H1 (cell line): ENCODE measurements at regions not wholly inside any gene's neighbourhood (a gene's known extent, or its start where the extent isn't known, plus 50 kb on each side); places are given as distances from the start of the nearest gene placed in this dataset.

ENCODE experiments used
- ASH2L ChIP-seq: fragments of 200-600, 300-600 bp; sonication (generic); IDR thresholded peaks from one replicate; pipeline ENCODE4 v1.7.1; 2017; ENCODE audit warnings: low read length
- CBX8 ChIP-seq: fragments of 300-800, 300-1000 bp; sonication (generic); IDR thresholded peaks from 2 replicates; pipeline ENCODE4 v1.7.1; 2016; ENCODE audit warnings: low read depth, low read length, borderline replicate concordance
- CHD2 ChIP-seq: IDR thresholded peaks from 2 replicates; pipeline ENCODE4 v1.6.1; 2012; ENCODE audit warnings: low read length, improper control_type of control experiment
- CTBP2 ChIP-seq: IDR thresholded peaks from 2 replicates; pipeline ENCODE4 v1.7.0; 2011; ENCODE audit warnings: borderline replicate concordance, mild to moderate bottlenecking, moderate library complexity, mixed read lengths, low read length; ENCODE audit not compliant: insufficient read depth, insufficient read length
- EGR1 ChIP-seq: IDR thresholded peaks from 2 replicates; pipeline ENCODE4 v1.6.1; 2011; ENCODE audit warnings: low read depth, low read length, borderline replicate concordance
- EP300 ChIP-seq, 2 experiments: IDR thresholded peaks; 1 replicate in 1 of 2; 2 replicates in 1 of 2; pipeline ENCODE4 v1.6.1; 2011 to 2012; ENCODE audit warnings: low read depth in 2 of 2, low read length in 2 of 2, mild to moderate bottlenecking in 2 of 2, borderline replicate concordance in 1 of 2, inconsistent platforms in 1 of 2, moderate library complexity in 1 of 2
- GTF2F1 ChIP-seq: IDR thresholded peaks from 2 replicates; pipeline ENCODE4 v1.6.1; 2012; ENCODE audit warnings: low read depth, low read length, improper control_type of control experiment, borderline replicate concordance
- HDAC6 ChIP-seq: IDR thresholded peaks from one replicate; pipeline ENCODE4 v1.7.1; 2012; ENCODE audit warnings: low read depth, mild to moderate bottlenecking, inconsistent platforms, low read length, moderate library complexity
- KDM4A ChIP-seq: IDR thresholded peaks from one replicate; pipeline ENCODE4 v1.7.1; 2012; ENCODE audit warnings: low read depth, mild to moderate bottlenecking, moderate library complexity, low read length, inconsistent platforms; ENCODE audit not compliant: severe bottlenecking
- MAFK ChIP-seq: IDR thresholded peaks from 2 replicates; pipeline ENCODE4 v1.6.1; 2012; ENCODE audit warnings: low read depth, mild to moderate bottlenecking, improper control_type of control experiment, low read length
- NANOG ChIP-seq: IDR thresholded peaks from 2 replicates; pipeline ENCODE4 v1.6.1; 2011; ENCODE audit warnings: low read length, low read depth, mild to moderate bottlenecking, inconsistent platforms; ENCODE audit not compliant: insufficient read depth, poor library complexity, severe bottlenecking
- NRF1 ChIP-seq: IDR thresholded peaks from 2 replicates; pipeline ENCODE4 v1.6.1; 2011; ENCODE audit warnings: mild to moderate bottlenecking, low read depth, low read length, improper control_type of control experiment
- PHF8 ChIP-seq: fragments of 200-600 bp; sonication (generic); conservative IDR thresholded peaks from 2 replicates; pipeline ENCODE4 v1.7.1; 2012; ENCODE audit warnings: low read depth, mild to moderate bottlenecking, inconsistent platforms, low read length, moderate library complexity
- POLR2AphosphoS5 ChIP-seq: IDR thresholded peaks from 2 replicates; pipeline ENCODE4 v1.6.1; 2011; ENCODE audit warnings: low read depth, low read length
- SAP30 ChIP-seq: fragments of 300-600 bp; sonication (generic); IDR thresholded peaks from 2 replicates; pipeline ENCODE4 v1.7.1; 2012; ENCODE audit warnings: low read length, moderate library complexity, mild to moderate bottlenecking, inconsistent platforms; ENCODE audit not compliant: insufficient read depth, insufficient replicate concordance
- SP1 ChIP-seq: IDR thresholded peaks from 2 replicates; pipeline ENCODE4 v1.6.1; 2011; ENCODE audit warnings: low read depth, low read length
- SP4 ChIP-seq: IDR thresholded peaks from 2 replicates; pipeline ENCODE4 v1.6.1; 2012; ENCODE audit warnings: low read length, inconsistent platforms
- TAF1 ChIP-seq: IDR thresholded peaks from 2 replicates; pipeline ENCODE4 v1.6.1; 2011; ENCODE audit warnings: mild to moderate bottlenecking, low read depth, low read length
- USF2 ChIP-seq: IDR thresholded peaks from 2 replicates; pipeline ENCODE4 v1.6.1; 2011; ENCODE audit warnings: low read length, improper control_type of control experiment

GRCh38 chrX:129347291-129347690, 176.0 kb downstream of the SMARCA1 start (continued):
- no peak for TF ChIP-seq CBX8
- TF ChIP-seq SAP30: no peak
- TF ChIP-seq KDM4A: no peak
- TF ChIP-seq SP4: no peak
- TF ChIP-seq MAFK: no peak
- no peak for TF ChIP-seq CHD2
- no peak for TF ChIP-seq TAF1
- no peak for TF ChIP-seq CTBP2
- no peak for TF ChIP-seq PHF8
- TF ChIP-seq NRF1: no peak
- peak; percentile 95 for TF ChIP-seq POLR2AphosphoS5
- peak; percentile 6 for TF ChIP-seq NANOG
- TF ChIP-seq SP1: no peak
- no peak for TF ChIP-seq ASH2L
- TF ChIP-seq EGR1: peak; percentile 54; the same call in 1 of the 2 replicates
- TF ChIP-seq HDAC6: no peak
- no peak for TF ChIP-seq GTF2F1
- no peak for TF ChIP-seq EP300 (IDR thresholded peaks at IDR 0.05; ENCODE audit: borderline replicate concordance in 1 of 2, low read depth in 2 of 2, low read length in 2 of 2)
- no peak for TF ChIP-seq USF2
